IMR-90 (cell line): ENCODE measurements at regions not wholly inside any gene's neighbourhood (a gene's known extent, or its start where the extent isn't known, plus 50 kb on each side); places are given as distances from the start of the nearest gene placed in this dataset.

Experiments used
- ATAC-seq: fragments of 200-7000 bp; cut with Tn5 transposase; 2 replicates; pipeline ENCODE4 v1.9.1; 2020; ENCODE audit warnings: low read depth, mild to moderate bottlenecking, moderate library complexity
- BruUV-seq: library from RNA; stranded (reverse); fragments of 400-500 nt; replicated peaks from 2 replicates; lab custom pipeline; 2021; lab: Mats Ljungman, UMichigan
- CTCF ChIA-PET: fragments of 300-600 bp; formaldehyde crosslinking; extraction: SDS; loops from one replicate; lab custom pipeline; 2021; ENCODE audit warnings: antibody characterized with exemption; lab: Yijun Ruan, JAX
- POLR2A ChIA-PET: fragments of 300-600 bp; sonication (Branson Sonifier 250); formaldehyde crosslinking; loops from one replicate; lab custom pipeline; 2022; ENCODE audit warnings: antibody characterized with exemption; ENCODE audit not compliant: unreplicated experiment; lab: Charles Lee
- DNase-seq: peaks from one replicate; pipeline ENCODE4 v3.0.0; 2013
- H2AFZ ChIP-seq: replicated peaks from 2 replicates; pipeline ENCODE3; 2013; ENCODE audit warnings: low read length, mild to moderate bottlenecking; ENCODE audit not compliant: poor library complexity
- H2AK5ac ChIP-seq: 2 replicates; pipeline ENCODE4 v1.6.1; 2013; ENCODE audit warnings: low read depth, low read length, inconsistent platforms
- H2AK9ac ChIP-seq: replicated peaks from 2 replicates; pipeline ENCODE3; 2013; ENCODE audit warnings: mild to moderate bottlenecking, low read depth, low read length, moderate library complexity; ENCODE audit not compliant: poor library complexity
- H2BK120ac ChIP-seq: 2 replicates; pipeline ENCODE4 v1.6.1; 2013; ENCODE audit warnings: low read depth, low read length, inconsistent platforms
- H2BK15ac ChIP-seq: 3 replicates; pipeline ENCODE4 v1.6.1; 2013; ENCODE audit warnings: low read depth, low read length, inconsistent platforms
- H2BK20ac ChIP-seq: 2 replicates; pipeline ENCODE4 v1.6.1; 2013; ENCODE audit warnings: low read depth, mild to moderate bottlenecking, inconsistent platforms, low read length, moderate library complexity
- H2BK5ac ChIP-seq: 2 replicates; pipeline ENCODE4 v1.6.1; 2013; ENCODE audit warnings: mild to moderate bottlenecking, low read depth, low read length, inconsistent platforms; ENCODE audit not compliant: poor library complexity, severe bottlenecking
- H3K14ac ChIP-seq: replicated peaks from 2 replicates; pipeline ENCODE4 v1.6.1; 2013; ENCODE audit warnings: low read depth, low read length, inconsistent platforms
- H3K18ac ChIP-seq: 2 replicates; pipeline ENCODE4 v1.6.1; 2013; ENCODE audit warnings: low read depth, low read length, control low read depth
- H3K23ac ChIP-seq: 2 replicates; pipeline ENCODE4 v1.6.1; 2013; ENCODE audit warnings: low read depth, low read length, inconsistent platforms
- H3K27ac ChIP-seq: 2 replicates; pipeline ENCODE4 v1.5.1; 2013; ENCODE audit warnings: mild to moderate bottlenecking, control low read depth, low read length; ENCODE audit not compliant: insufficient read depth
- H3K27me3 ChIP-seq: 2 replicates; pipeline ENCODE4 v1.6.1; 2013; ENCODE audit warnings: low read length; ENCODE audit not compliant: control insufficient read depth, insufficient read depth
- H3K36me3 ChIP-seq: 2 replicates; pipeline ENCODE4 v1.6.1; 2013; ENCODE audit warnings: low read length, mixed read lengths; ENCODE audit not compliant: control insufficient read depth, insufficient read depth
- H3K4ac ChIP-seq: 2 replicates; pipeline ENCODE4 v1.6.1; 2013; ENCODE audit warnings: low read depth, low read length, inconsistent platforms
- H3K4me1 ChIP-seq: 2 replicates; pipeline ENCODE4 v1.6.1; 2013; ENCODE audit warnings: low read length, mixed read lengths; ENCODE audit not compliant: control insufficient read depth, insufficient read depth
- H3K4me2 ChIP-seq: 2 replicates; pipeline ENCODE4 v1.6.1; 2013; ENCODE audit warnings: low read depth, mild to moderate bottlenecking, control low read depth, low read length, moderate library complexity
- H3K4me3 ChIP-seq: 2 replicates; pipeline ENCODE4 v1.5.1; 2013; ENCODE audit warnings: low read depth, mild to moderate bottlenecking, control low read depth, low read length, moderate library complexity; ENCODE audit not compliant: insufficient read depth
- H3K56ac ChIP-seq: 2 replicates; pipeline ENCODE4 v1.6.1; 2013; ENCODE audit warnings: low read length, inconsistent platforms; ENCODE audit not compliant: insufficient read depth; ENCODE audit errors: extremely low read depth
- H3K79me1 ChIP-seq, 2 experiments: 2 replicates each; pipeline ENCODE4 v1.6.1; 2013; ENCODE audit warnings: low read length in 2 of 2, inconsistent platforms in 1 of 2, low read depth in 1 of 2
- H3K9ac ChIP-seq: 2 replicates; pipeline ENCODE4 v1.6.1; 2013; ENCODE audit warnings: low read depth, low read length, control low read depth
- H3K9me1 ChIP-seq: 2 replicates; pipeline ENCODE4 v1.6.1; 2013; ENCODE audit warnings: low read length, inconsistent platforms; ENCODE audit not compliant: insufficient read depth
- H3K9me3 ChIP-seq: 2 replicates; pipeline ENCODE4 v1.6.1; 2013; ENCODE audit warnings: low read length; ENCODE audit not compliant: control insufficient read depth, insufficient read depth
- H4K20me1 ChIP-seq: 2 replicates; pipeline ENCODE4 v1.6.1; 2013; ENCODE audit warnings: low read length, inconsistent platforms; ENCODE audit not compliant: insufficient read depth
- H4K5ac ChIP-seq: 2 replicates; pipeline ENCODE4 v1.6.1; 2013; ENCODE audit warnings: mild to moderate bottlenecking, low read depth, low read length, control low read depth
- H4K8ac ChIP-seq, 2 experiments: 2 replicates each; pipeline ENCODE4 v1.6.1; 2013; ENCODE audit warnings: low read depth in 2 of 2, low read length in 2 of 2, control low read depth in 1 of 2, inconsistent platforms in 1 of 2
- H4K91ac ChIP-seq: 2 replicates; pipeline ENCODE4 v1.6.1; 2013; ENCODE audit warnings: low read depth, low read length, inconsistent platforms; ENCODE audit not compliant: insufficient read depth
- BHLHE40 ChIP-seq: fragments of 150-350 bp; IDR thresholded peaks from 2 replicates; pipeline ENCODE4 v1.6.1; 2016; ENCODE audit warnings: mild to moderate bottlenecking, low read depth, low read length
- CHD1 ChIP-seq: IDR thresholded peaks from 2 replicates; pipeline ENCODE4 v1.6.1; 2012; ENCODE audit warnings: low read depth, low read length, improper control_type of control experiment
- FOS ChIP-seq: fragments of 150-350 bp; IDR thresholded peaks from 2 replicates; pipeline ENCODE4 v1.6.1; 2016; ENCODE audit warnings: low read depth, low read length
- MAFK ChIP-seq: IDR thresholded peaks from 2 replicates; pipeline ENCODE4 v1.6.1; 2012; ENCODE audit warnings: low read depth, low read length, improper control_type of control experiment
- MAZ ChIP-seq: IDR thresholded peaks from 2 replicates; pipeline ENCODE4 v1.6.1; 2012; ENCODE audit warnings: low read depth, mild to moderate bottlenecking, low read length, improper control_type of control experiment, moderate library complexity, borderline replicate concordance
- MXI1 ChIP-seq: IDR thresholded peaks from 2 replicates; pipeline ENCODE4 v1.6.1; 2012; ENCODE audit warnings: low read depth, mild to moderate bottlenecking, low read length, moderate library complexity, borderline replicate concordance
- NFE2L2 ChIP-seq: fragments of 150-350 bp; IDR thresholded peaks from 2 replicates; pipeline ENCODE4 v1.6.1; 2016; ENCODE audit warnings: low read depth, mild to moderate bottlenecking, low read length
- POLR2A ChIP-seq: IDR thresholded peaks from 2 replicates; pipeline ENCODE4 v1.6.1; 2012; ENCODE audit warnings: mild to moderate bottlenecking, low read depth, low read length
- RAD21 ChIP-seq: IDR thresholded peaks from 2 replicates; pipeline ENCODE4 v1.6.1; 2012; ENCODE audit warnings: low read length, improper control_type of control experiment
- RCOR1 ChIP-seq: IDR thresholded peaks from 2 replicates; pipeline ENCODE4 v1.6.1; 2012; ENCODE audit warnings: mild to moderate bottlenecking, low read length, improper control_type of control experiment; ENCODE audit not compliant: insufficient replicate concordance
- RFX5 ChIP-seq: IDR thresholded peaks from 2 replicates; pipeline ENCODE4 v1.8.0; 2012; ENCODE audit warnings: low read depth, mild to moderate bottlenecking, low read length, moderate library complexity
- SMC3 ChIP-seq: fragments of 150-350 bp; IDR thresholded peaks from 2 replicates; pipeline ENCODE4 v1.6.1; 2016; ENCODE audit warnings: low read depth, mild to moderate bottlenecking, antibody characterized with exemption, low read length, moderate library complexity
- WGBS, 2 experiments: methylation state at CpG; one replicate each; pipeline versions ENCODE4 v1.1.5 to v1.1.7; 2013; ENCODE audit warnings: missing lambda C conversion rate in 2 of 2; ENCODE audit not compliant: insufficient read length in 1 of 2; ENCODE audit errors: extremely low coverage in 2 of 2; 5-methylcytosine and 5-hydroxymethylcytosine counted together
- dilution Hi-C: fragments of 300-500 bp; cut with HindIII; formaldehyde crosslinking; loops from one replicate; pipeline ENCODE4 v1.14.3; 2018; ENCODE audit warnings: low sequenced_read_pairs; ENCODE audit not compliant: unreplicated experiment
- in situ Hi-C: fragments of 300-500 bp; cut with MboI; formaldehyde crosslinking; loops from 3 replicates; pipeline ENCODE4 v1.14.3; 2019; ENCODE audit warnings: low sequenced_read_pairs, inconsistent platforms, mixed read lengths
- intact Hi-C: fragments of 100-400 bp; cut with micrococcal nuclease; formaldehyde crosslinking; loops from 2 replicates; pipeline ENCODE4 v1.10.0; 2022
- TF ChIP-seq, protein P1 (sequence below): conservative IDR thresholded peaks from 2 replicates; pipeline ENCODE4 v1.5.1; 2012; ENCODE audit warnings: mild to moderate bottlenecking, low read depth, low read length, improper control_type of control experiment
- TF ChIP-seq, protein P2 (sequence below): fragments of 150-350 bp; IDR thresholded peaks from 2 replicates; pipeline ENCODE4 v1.6.1; 2016; ENCODE audit warnings: low read depth, mild to moderate bottlenecking, low read length, moderate library complexity, borderline replicate concordance
- TF ChIP-seq, protein P3 (sequence below): fragments of 150-350 bp; IDR thresholded peaks from 2 replicates; pipeline ENCODE4 v1.6.1; 2017; ENCODE audit warnings: mild to moderate bottlenecking, antibody characterized with exemption, low read length, low read depth

DNA sequence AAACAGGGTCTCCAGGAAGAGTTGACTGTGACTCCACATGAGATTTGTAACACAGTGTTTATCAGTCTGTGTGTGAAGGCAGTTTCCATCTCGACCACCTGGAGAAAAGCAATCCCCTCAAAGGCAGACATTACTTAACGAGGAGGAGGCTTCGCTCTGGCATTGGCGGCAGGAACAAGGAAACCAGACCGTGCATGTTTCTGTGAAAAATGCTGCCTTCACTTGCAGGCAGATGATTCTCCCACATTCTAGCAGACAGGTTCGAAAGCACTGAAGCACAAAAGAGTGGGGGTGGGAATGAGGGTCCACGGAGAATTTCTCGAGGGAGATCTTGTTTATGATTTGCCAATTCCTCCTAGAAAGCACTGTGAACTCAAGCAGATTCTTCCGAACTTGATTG, 414.0 kb downstream of the SLC4A3 start:
- Histone ChIP-seq H2BK5ac (no peak overlapping the region), H2BK20ac (no peak overlapping the region), H2AK9ac (no peak overlapping the region), H2BK120ac (peak overlapping the region; percentile 6; the same call in 1 of the 2 replicates), H3K9me1 (peaks cover 2% of the 10 kb centered on the region), H3K27ac (no peak overlapping the region), H2AK5ac (no peak overlapping the region), H3K56ac (no peak overlapping the region), H3K9ac (no peak overlapping the region), H4K5ac (0 out of 2 replicates have a peak overlapping the region, but pooled peaks have one; percentile 17), H3K9me3 (no peaks in the 10 kb centered on the region), H4K20me1 (no peaks in the 10 kb centered on the region), H3K18ac (0 out of 2 replicates have a peak overlapping the region, but pooled peaks have one; percentile 37), H3K23ac (no peak overlapping the region), H2BK15ac (no peak overlapping the region), H3K4me1 (peaks cover 5% of the 10 kb centered on the region), H4K91ac (no peak overlapping the region), H3K14ac (no peak overlapping the region), H4K8ac (no peak overlapping the region), H3K4ac (no peak overlapping the region), H3K4me3 (no peak overlapping the region), H3K79me1 (no peaks in the 10 kb centered on the region), H2AFZ (no peak overlapping the region), H3K36me3 (no peaks in the 10 kb centered on the region), H3K27me3 (no peaks in the 10 kb centered on the region), H3K4me2 (no peak overlapping the region)
- POLR2A ChIA-PET, result no interaction called here
- dilution Hi-C loops (no loop called here), in situ Hi-C loops (no loop called here), intact Hi-C loops (loop anchor here (10.0 kb wide), 1 partner anchor 127 kb away; no protein-coding TSS in a partner anchor)
- DNase-seq, result no peak
- BruUV-seq, result no TSS peak
- 51% methylated on average over 4 of the region's 9 CpGs; no CpG with 5 or more reads in 1 of the 2 experiments for WGBS, 2 experiments
- CTCF ChIA-PET, result no interaction called here
- no peak for TF ChIP-seq RAD21
- TF ChIP-seq MAFK, result no peak
- TF ChIP-seq NFE2L2, result no peak
- TF ChIP-seq RFX5, result no peak
- no peak for TF ChIP-seq POLR2A
- TF ChIP-seq BHLHE40, result no peak
- no peak for TF ChIP-seq MXI1
- no peak for TF ChIP-seq MAZ
- TF ChIP-seq CHD1, result no peak
- TF ChIP-seq, protein P1, sequence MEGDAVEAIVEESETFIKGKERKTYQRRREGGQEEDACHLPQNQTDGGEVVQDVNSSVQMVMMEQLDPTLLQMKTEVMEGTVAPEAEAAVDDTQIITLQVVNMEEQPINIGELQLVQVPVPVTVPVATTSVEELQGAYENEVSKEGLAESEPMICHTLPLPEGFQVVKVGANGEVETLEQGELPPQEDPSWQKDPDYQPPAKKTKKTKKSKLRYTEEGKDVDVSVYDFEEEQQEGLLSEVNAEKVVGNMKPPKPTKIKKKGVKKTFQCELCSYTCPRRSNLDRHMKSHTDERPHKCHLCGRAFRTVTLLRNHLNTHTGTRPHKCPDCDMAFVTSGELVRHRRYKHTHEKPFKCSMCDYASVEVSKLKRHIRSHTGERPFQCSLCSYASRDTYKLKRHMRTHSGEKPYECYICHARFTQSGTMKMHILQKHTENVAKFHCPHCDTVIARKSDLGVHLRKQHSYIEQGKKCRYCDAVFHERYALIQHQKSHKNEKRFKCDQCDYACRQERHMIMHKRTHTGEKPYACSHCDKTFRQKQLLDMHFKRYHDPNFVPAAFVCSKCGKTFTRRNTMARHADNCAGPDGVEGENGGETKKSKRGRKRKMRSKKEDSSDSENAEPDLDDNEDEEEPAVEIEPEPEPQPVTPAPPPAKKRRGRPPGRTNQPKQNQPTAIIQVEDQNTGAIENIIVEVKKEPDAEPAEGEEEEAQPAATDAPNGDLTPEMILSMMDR, result no peak
- TF ChIP-seq SMC3, result no peak
- no peak for TF ChIP-seq RCOR1
- TF ChIP-seq, protein P2, sequence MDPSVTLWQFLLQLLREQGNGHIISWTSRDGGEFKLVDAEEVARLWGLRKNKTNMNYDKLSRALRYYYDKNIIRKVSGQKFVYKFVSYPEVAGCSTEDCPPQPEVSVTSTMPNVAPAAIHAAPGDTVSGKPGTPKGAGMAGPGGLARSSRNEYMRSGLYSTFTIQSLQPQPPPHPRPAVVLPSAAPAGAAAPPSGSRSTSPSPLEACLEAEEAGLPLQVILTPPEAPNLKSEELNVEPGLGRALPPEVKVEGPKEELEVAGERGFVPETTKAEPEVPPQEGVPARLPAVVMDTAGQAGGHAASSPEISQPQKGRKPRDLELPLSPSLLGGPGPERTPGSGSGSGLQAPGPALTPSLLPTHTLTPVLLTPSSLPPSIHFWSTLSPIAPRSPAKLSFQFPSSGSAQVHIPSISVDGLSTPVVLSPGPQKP, result no peak
- TF ChIP-seq, protein P3, sequence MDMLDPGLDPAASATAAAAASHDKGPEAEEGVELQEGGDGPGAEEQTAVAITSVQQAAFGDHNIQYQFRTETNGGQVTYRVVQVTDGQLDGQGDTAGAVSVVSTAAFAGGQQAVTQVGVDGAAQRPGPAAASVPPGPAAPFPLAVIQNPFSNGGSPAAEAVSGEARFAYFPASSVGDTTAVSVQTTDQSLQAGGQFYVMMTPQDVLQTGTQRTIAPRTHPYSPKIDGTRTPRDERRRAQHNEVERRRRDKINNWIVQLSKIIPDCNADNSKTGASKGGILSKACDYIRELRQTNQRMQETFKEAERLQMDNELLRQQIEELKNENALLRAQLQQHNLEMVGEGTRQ, result no peak
- no peak for TF ChIP-seq FOS
- ATAC-seq, result no peak
